ENCODE measurements at regions not wholly inside any gene's neighbourhood (a gene's known extent, or its start where the extent isn't known, plus 50 kb on each side); places are given as distances from the start of the nearest gene placed in this dataset.

GRCh38 chr2:58920001-58920400 is 678.9 kb upstream of the FANCL start:
- DNase-seq (ENCODE audit: low read depth, low spot score): no peak

- DNase-seq (ENCODE audit: low read depth, low spot score): no peak
These were observed 678.2 kb upstream of the FANCL start for GRCh38 chr2:58919316-58919715.

- peak; percentile 78 for DNase-seq (ENCODE audit: low read depth, low spot score)
These were observed 677.0 kb upstream of the FANCL start for GRCh38 chr2:58918141-58918540.

GRCh38 chr2:58917596-58917995 is 676.5 kb upstream of the FANCL start:
- DNase-seq (ENCODE audit: low read depth, low spot score): no peak

GRCh38 chr2:58916063-58916462 is 674.9 kb upstream of the FANCL start:
- no peak for DNase-seq (ENCODE audit: low read depth, low spot score)

- DNase-seq (ENCODE audit: low read depth, low spot score): no peak
These were observed 673.8 kb upstream of the FANCL start for GRCh38 chr2:58914733-58915505.

- no peak for DNase-seq (ENCODE audit: low read depth, low spot score)
These were observed 672.1 kb upstream of the FANCL start for GRCh38 chr2:58913082-58913726.

- no peak for DNase-seq (ENCODE audit: low read depth, low spot score)
These were observed 670.8 kb upstream of the FANCL start for GRCh38 chr2:58911877-58912276.

GRCh38 chr2:58908501-58909154 is 667.5 kb upstream of the FANCL start:
- DNase-seq (ENCODE audit: low read depth, low spot score): no peak

- DNase-seq (ENCODE audit: low read depth, low spot score): no peak
These were observed 666.5 kb upstream of the FANCL start for GRCh38 chr2:58907644-58908043.

- no peak for DNase-seq (ENCODE audit: low read depth, low spot score)
These were observed 665.0 kb upstream of the FANCL start for GRCh38 chr2:58906081-58906645.

GRCh38 chr2:58904095-58904494 is 663.0 kb upstream of the FANCL start:
- DNase-seq (ENCODE audit: low read depth, low spot score): no peak

- DNase-seq (ENCODE audit: low read depth, low spot score): no peak
These were observed 662.3 kb upstream of the FANCL start for GRCh38 chr2:58903427-58903826.

- DNase-seq (ENCODE audit: low read depth, low spot score): no peak
These were observed 659.3 kb upstream of the FANCL start for GRCh38 chr2:58900246-58901027.

GRCh38 chr2:58899692-58900091 is 658.6 kb upstream of the FANCL start:
- peak; percentile 50 for DNase-seq (ENCODE audit: low read depth, low spot score)

- peak; percentile 58 for DNase-seq (ENCODE audit: low read depth, low spot score)
These were observed 655.5 kb upstream of the FANCL start for GRCh38 chr2:58896638-58897037.

GRCh38 chr2:58895857-58896256 is 654.7 kb upstream of the FANCL start:
- DNase-seq (ENCODE audit: low read depth, low spot score): peak; percentile 79

- DNase-seq (ENCODE audit: low read depth, low spot score): no peak
These were observed 652.7 kb upstream of the FANCL start for GRCh38 chr2:58893656-58894351.

GRCh38 chr2:58891828-58892377 is 650.8 kb upstream of the FANCL start:
- DNase-seq (ENCODE audit: low read depth, low spot score): no peak

- DNase-seq (ENCODE audit: low read depth, low spot score): no peak
These were observed 649.9 kb upstream of the FANCL start for GRCh38 chr2:58890865-58891525.
